GM12873 (cell line): ENCODE measurements at regions not wholly inside any gene's neighbourhood (a gene's known extent, or its start where the extent isn't known, plus 50 kb on each side); places are given as distances from the start of the nearest gene placed in this dataset.

Experiments
- CTCF ChIP-seq: IDR thresholded peaks from 2 replicates; pipeline ENCODE4 v1.5.1; 2012; ENCODE audit warnings: low read depth, mild to moderate bottlenecking, moderate library complexity, low read length, control low read depth; ENCODE audit not compliant: insufficient read depth; ENCODE audit errors: missing control alignments

GRCh38 chr6:67496191-67496590 lies 1138.9 kb upstream of the ADGRB3 start:
- no peak for TF ChIP-seq CTCF

DNA sequence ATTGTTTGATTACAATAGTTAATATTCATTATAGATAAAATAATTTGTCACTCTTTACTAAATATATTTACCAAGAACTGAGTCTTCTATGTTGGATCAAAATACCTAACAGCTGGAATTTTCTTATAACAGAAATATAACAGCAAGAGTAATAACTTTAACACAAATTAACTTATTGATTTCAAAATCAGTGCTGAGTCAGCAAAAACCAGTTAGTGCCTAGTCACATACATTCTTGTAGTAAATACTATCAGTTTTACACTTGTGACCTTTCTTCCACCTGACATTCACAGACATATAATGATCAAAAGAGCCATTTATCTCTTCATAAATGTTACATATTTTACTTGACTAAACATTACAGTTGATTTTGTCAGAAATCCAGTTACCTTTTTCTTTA lies 1141.4 kb upstream of the ADGRB3 start:
- no peak for TF ChIP-seq CTCF

- TF ChIP-seq CTCF, result no peak
Measured at GRCh38 chr6:67475700-67476099, 1159.4 kb upstream of the ADGRB3 start.

GRCh38 chr6:67467341-67467740 lies 1167.7 kb upstream of the ADGRB3 start:
- TF ChIP-seq CTCF, result no peak

GRCh38 chr6:67459556-67459955 lies 1175.5 kb upstream of the ADGRB3 start:
- no peak for TF ChIP-seq CTCF

GRCh38 chr6:67458265-67458664 lies 1176.8 kb upstream of the ADGRB3 start:
- no peak for TF ChIP-seq CTCF

DNA sequence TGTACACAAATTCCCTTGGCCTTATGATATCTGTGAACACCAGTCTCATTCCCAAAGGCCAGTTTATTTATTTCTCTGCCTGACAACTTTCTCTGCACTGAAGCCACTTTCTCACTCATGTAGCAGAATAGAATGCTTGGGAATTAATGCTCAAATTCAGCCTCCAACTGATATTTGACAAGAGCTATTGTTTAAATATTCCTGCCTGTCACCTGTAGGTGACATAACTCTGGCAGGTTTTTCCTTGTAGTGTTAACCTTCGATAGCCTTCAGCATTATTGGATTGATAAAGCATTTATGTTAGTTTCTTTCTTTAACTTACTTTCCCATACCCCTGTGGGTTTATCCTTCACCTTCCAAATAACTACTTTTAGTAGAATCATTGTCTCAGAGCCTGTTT lies 1183.2 kb upstream of the ADGRB3 start:
- no peak for TF ChIP-seq CTCF
